GM12873 (cell line): ENCODE measurements at regions not wholly inside any gene's neighbourhood (a gene's known extent, or its start where the extent isn't known, plus 50 kb on each side); places are given as distances from the start of the nearest gene placed in this dataset.

Experiments used
- CTCF ChIP-seq: IDR thresholded peaks from 2 replicates; pipeline ENCODE4 v1.5.1; 2012; ENCODE audit warnings: low read depth, mild to moderate bottlenecking, moderate library complexity, low read length, control low read depth; ENCODE audit not compliant: insufficient read depth; ENCODE audit errors: missing control alignments

DNA sequence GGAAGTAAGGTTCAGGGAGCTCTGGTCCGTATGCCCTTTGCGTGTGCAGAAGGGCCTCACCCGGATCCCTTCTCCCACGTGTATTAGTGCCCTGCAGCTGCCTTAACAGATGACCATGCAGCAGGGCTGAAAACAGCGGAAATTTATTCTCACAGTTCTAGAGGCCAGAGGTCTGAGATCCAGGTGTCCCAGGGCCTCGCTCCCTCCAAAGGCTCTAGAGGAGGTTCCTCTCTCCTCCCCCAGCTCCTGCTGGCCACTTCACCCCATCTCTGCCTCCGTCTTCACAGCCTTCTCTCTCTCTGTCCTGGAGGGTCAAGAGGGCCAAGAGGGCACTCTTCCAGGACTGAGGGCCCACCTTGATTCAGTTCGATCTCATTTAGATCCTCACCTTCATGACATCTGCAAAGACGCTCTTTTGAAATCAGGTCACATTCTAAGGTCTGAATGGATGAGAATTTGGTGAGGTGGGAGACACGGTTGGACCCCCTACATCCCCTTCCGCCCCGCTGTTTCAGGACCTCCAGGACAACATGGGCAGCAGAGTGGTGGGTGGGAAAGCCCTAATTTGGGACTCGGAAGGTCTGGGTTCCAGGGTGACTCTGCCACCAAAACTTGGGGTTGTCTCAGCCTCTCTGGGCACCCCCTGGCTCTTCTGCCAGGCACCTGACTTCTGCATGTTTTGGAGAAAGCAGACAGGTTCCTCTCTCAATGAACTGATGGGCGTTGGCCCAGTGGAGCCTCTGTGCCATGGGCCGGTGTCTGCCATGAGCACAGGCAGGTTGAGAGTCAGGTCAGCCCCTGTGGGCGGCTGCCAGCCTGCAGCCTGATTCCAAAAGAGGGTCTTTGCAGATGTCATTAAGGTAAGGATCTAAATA lies 361.2 kb downstream of the SEC14L1 start:
- TF ChIP-seq CTCF: no peak

DNA sequence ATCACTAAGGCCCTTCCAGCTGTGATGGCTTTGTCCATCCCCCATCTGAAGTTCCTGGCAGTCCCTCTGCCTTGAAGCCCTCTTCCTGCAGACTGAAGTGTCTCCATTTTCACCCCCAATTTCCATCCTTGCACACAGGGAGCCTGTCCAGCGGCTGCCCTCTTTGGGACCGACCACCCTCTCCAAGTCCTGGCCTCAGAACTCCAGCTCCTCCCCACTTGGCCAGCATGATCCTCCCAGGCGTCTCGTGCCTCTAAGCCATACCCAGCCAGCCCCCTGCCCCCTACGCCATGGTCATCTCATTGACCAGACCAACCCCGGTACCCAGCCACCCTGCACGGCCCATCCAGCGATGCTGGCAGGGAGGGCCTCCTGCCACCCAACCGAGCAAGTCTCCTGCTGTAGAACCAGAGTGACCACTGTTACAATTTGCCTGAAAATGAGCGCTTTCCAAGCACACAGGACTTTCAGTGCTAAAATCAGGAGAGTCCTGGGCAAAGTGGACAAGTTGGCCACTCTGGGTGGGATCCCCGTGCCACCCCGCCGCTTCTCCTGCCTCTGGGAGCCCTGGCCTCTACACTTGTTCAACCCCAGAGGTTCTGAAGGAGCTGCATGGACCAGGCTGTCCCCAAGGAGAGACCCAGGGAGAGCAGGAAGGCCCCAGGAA lies 362.0 kb downstream of the SEC14L1 start:
- TF ChIP-seq CTCF: no peak

GRCh38 chr17:77503293-77503655 lies 362.5 kb downstream of the SEC14L1 start:
- no peak for TF ChIP-seq CTCF

DNA sequence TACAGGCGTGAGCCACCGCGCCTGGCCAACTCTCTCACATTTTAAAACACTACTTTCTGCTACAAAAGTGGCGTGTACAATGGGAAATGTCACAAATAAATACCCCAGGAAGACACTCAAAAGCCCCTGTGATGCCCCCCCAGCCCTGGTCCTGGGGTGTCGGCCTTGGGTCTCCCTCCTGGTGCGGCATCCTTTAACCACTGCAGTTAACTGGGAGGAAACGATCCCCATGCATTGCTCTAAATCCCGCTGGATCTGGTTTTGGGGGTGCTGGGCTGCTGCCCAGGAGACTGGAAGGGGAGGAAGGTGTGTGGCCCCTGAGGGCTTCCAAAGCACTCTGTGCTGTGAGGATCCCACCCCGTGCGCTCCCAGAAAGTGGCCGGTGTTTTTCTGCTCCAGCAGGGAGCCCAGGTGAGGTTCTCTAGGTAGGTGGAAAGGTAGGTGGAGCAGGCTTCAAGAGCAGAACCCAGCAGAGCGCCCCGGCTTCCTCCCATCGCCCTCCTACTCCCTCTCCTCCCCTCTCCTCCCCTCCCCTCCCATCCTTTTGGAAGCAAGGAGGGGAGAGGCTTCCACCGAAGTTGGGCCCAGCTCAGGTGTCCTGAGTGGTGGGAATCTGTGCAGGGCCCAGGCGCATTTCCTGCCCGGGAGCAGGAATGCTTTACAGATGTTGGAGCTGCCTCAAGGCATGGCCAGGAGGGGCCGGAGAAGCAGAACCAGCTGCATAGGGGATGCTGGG lies 363.3 kb downstream of the SEC14L1 start:
- no peak for TF ChIP-seq CTCF

- TF ChIP-seq CTCF: no peak
These were observed 363.9 kb downstream of the SEC14L1 start for GRCh38 chr17:77504652-77505155.

GRCh38 chr17:77505181-77505639 lies 364.4 kb downstream of the SEC14L1 start:
- TF ChIP-seq CTCF: no peak
